ENCODE measurements at regions not wholly inside any gene's neighbourhood (a gene's known extent, or its start where the extent isn't known, plus 50 kb on each side); places are given as distances from the start of the nearest gene placed in this dataset.

DNA sequence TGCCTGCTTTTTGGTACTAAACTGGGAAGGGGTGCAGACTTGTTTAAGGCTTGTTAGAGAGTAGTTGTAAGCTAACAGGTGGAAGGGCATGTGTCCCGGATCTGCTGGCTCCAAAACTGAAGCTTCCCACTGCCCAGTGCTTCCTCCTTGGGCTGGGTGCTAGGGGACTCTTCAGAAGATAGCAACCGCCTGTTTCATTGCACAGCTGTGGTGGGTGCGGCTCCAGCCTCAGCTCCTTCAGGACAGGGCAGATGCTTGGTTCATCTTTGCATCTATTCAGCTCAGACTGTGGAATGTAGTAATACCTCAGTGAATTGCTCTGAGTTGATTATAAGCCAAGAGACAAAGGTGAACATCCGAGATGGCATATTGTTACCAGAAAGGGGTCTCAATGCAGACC is 527.1 kb downstream of the TYW1 start:
- TF ChIP-seq, protein P1, sequence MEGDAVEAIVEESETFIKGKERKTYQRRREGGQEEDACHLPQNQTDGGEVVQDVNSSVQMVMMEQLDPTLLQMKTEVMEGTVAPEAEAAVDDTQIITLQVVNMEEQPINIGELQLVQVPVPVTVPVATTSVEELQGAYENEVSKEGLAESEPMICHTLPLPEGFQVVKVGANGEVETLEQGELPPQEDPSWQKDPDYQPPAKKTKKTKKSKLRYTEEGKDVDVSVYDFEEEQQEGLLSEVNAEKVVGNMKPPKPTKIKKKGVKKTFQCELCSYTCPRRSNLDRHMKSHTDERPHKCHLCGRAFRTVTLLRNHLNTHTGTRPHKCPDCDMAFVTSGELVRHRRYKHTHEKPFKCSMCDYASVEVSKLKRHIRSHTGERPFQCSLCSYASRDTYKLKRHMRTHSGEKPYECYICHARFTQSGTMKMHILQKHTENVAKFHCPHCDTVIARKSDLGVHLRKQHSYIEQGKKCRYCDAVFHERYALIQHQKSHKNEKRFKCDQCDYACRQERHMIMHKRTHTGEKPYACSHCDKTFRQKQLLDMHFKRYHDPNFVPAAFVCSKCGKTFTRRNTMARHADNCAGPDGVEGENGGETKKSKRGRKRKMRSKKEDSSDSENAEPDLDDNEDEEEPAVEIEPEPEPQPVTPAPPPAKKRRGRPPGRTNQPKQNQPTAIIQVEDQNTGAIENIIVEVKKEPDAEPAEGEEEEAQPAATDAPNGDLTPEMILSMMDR (IDR thresholded peaks at IDR 0.05; ENCODE audit: unreplicated experiment), result no peak
- Mint-ChIP-seq H3K36me3 (ENCODE audit: low read depth, unreplicated experiment) (peaks cover 5% of the 10 kb centered on the region), H3K9me3 (ENCODE audit: unreplicated experiment) (peaks cover 45% of the 10 kb centered on the region), H3K27ac (ENCODE audit: unreplicated experiment) (no peak overlapping the region), H3K4me1 (ENCODE audit: unreplicated experiment) (no peaks in the 10 kb centered on the region), H3K27me3 (ENCODE audit: unreplicated experiment) (no peaks in the 10 kb centered on the region), H3K4me3 (ENCODE audit: unreplicated experiment) (no peak overlapping the region)
- no peak for DNase-seq (ENCODE audit: low spot score)

DNA sequence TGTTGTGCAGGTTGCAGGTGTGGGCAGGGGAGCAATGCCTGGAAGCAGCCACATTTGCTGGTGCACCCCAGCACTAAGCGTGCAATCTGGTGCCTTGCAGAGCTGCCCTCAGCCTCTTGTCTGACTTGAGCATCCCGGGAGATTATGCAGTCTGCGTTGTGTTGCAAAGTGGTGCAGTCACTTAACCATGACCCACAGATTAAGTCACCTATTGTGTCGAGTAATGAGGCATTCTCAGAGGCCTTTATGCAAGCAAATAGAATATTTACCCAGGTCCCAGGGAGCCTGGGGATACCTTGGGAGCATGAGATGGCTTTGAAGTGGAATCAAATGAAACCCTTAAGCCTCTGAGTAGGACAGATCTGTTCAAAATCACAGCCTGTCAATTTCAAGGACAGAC is 529.0 kb downstream of the TYW1 start:
- Mint-ChIP-seq H3K9me3 (ENCODE audit: unreplicated experiment) (peaks cover 43% of the 10 kb centered on the region), H3K27ac (ENCODE audit: unreplicated experiment) (no peak overlapping the region), H3K4me3 (ENCODE audit: unreplicated experiment) (no peak overlapping the region), H3K4me1 (ENCODE audit: unreplicated experiment) (no peaks in the 10 kb centered on the region), H3K27me3 (ENCODE audit: unreplicated experiment) (no peaks in the 10 kb centered on the region), H3K36me3 (ENCODE audit: low read depth, unreplicated experiment) (peaks cover 4% of the 10 kb centered on the region)
- DNase-seq (ENCODE audit: low spot score), result no peak
- TF ChIP-seq, protein P1 (IDR thresholded peaks at IDR 0.05; ENCODE audit: unreplicated experiment), result no peak

DNA sequence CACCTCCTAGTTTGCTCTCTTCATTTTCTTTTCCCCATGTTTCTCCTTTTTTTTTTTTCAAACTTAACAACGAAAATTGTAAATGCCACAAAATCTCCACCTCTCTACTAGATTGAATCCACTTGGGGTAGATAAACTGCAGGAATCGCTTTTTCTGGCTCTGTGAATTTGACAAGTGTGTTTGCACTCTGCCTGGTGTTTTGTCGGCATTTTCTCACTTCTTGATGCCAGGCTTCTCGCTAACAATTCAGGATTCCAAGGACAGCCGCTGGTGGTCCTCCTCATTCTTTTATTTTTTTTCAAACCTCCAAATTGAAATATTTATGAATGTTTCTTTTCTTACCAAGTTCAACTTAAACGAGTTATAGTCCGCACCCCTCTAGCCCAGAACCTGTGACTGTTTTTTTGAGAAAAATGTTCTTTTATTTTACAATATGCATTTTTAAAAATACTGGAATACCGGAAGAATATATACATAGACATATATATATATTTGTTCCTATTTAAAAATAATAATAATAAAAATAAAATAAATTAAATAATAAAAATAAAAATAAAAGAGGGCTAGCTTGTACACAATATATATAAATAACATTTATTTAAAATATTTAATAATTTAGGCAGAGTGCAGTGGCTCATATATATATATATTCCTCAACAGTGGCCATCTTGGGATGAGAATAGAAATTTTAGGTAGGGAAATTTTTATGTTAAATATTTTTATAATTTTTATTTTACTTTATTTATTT is 538.8 kb downstream of the TYW1 start:
- Mint-ChIP-seq H3K27ac (ENCODE audit: unreplicated experiment) (no peak overlapping the region), H3K9me3 (ENCODE audit: unreplicated experiment) (peaks cover 27% of the 10 kb centered on the region), H3K27me3 (ENCODE audit: unreplicated experiment) (peaks cover 7% of the 10 kb centered on the region), H3K4me3 (ENCODE audit: unreplicated experiment) (no peak overlapping the region), H3K4me1 (ENCODE audit: unreplicated experiment) (no peaks in the 10 kb centered on the region), H3K36me3 (ENCODE audit: low read depth, unreplicated experiment) (peaks cover 4% of the 10 kb centered on the region)
- TF ChIP-seq, protein P1 (IDR thresholded peaks at IDR 0.05; ENCODE audit: unreplicated experiment), result no peak
- DNase-seq (ENCODE audit: low spot score), result no peak

DNA sequence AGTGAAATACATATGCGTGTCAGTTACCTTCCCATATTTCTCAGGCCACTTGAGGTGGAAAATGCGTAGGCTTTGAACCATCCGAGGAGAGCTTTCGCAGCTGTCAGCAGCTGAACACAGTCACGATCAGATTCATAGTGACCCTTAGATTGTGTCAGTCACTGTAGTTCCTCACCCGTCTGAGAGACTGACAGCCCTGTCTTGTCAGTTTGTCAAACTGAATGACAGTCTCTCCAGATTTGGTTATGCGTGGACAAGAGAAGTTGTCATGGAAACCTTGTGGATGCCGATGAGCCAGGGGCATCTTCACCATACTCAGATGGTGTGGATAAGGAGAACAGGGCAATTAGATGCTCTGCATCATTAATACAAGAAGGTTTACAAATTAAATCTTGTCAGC is 546.3 kb downstream of the TYW1 start:
- no peak for DNase-seq (ENCODE audit: low spot score)
- Mint-ChIP-seq H3K27me3 (ENCODE audit: unreplicated experiment) (peaks cover 2% of the 10 kb centered on the region), H3K4me1 (ENCODE audit: unreplicated experiment) (no peaks in the 10 kb centered on the region), H3K27ac (ENCODE audit: unreplicated experiment) (no peak overlapping the region), H3K4me3 (ENCODE audit: unreplicated experiment) (no peak overlapping the region), H3K36me3 (ENCODE audit: low read depth, unreplicated experiment) (no peaks in the 10 kb centered on the region), H3K9me3 (ENCODE audit: unreplicated experiment) (peaks cover 33% of the 10 kb centered on the region)
- TF ChIP-seq, protein P1 (IDR thresholded peaks at IDR 0.05; ENCODE audit: unreplicated experiment), result no peak

DNA sequence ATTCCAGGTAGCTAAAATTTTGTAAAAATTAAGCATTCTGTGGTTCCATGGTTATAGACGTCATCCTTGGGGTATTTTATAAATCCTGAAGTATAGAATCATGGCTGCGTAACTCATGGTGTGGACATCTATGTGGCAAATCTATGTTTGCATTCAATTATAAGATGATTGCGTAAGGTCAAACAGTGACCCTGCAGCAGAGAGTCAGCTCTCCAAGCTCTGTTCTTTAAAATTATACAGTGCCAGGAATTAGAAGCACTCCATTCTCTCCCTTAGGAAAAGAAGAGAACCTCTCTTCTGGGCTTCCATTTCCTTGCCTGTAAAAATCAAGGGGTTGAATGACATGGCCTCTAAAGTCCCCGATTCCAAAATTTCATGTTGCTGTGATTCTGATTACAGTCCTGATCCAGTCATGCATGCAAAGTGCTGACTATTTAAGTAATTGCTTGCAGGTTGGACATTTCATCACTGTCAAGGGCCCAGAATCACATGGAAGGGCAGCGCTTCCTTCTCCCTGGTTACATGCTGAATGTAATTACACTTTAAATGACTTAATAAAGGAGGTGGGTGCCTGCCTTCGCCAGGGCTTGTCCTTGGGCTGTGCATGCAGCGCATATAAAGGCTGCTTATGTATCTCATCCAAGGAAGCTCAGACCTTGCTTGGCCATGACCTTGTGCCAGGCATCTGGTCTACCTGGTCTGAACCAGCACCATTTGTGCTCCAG is 550.7 kb downstream of the TYW1 start:
- peaks cover 20% of the 10 kb centered on the region for H3K9me3 Mint-ChIP-seq (ENCODE audit: unreplicated experiment)
- H3K27ac Mint-ChIP-seq (ENCODE audit: unreplicated experiment), result no peak overlapping the region

More for the DNA sequence above, 550.7 kb downstream of the TYW1 start:
- H3K4me3 Mint-ChIP-seq (ENCODE audit: unreplicated experiment), result no peak overlapping the region
- TF ChIP-seq, protein P1 (IDR thresholded peaks at IDR 0.05; ENCODE audit: unreplicated experiment), result no peak
- no peaks in the 10 kb centered on the region for H3K27me3 Mint-ChIP-seq (ENCODE audit: unreplicated experiment)
- no peak for DNase-seq (ENCODE audit: low spot score)
- H3K36me3 Mint-ChIP-seq (ENCODE audit: low read depth, unreplicated experiment), result peaks cover 7% of the 10 kb centered on the region
- H3K4me1 Mint-ChIP-seq (ENCODE audit: unreplicated experiment), result no peaks in the 10 kb centered on the region
